Ovary (tissue), 3 donors: ENCODE measurements at regions not wholly inside any gene's neighbourhood (a gene's known extent, or its start where the extent isn't known, plus 50 kb on each side); places are given as distances from the start of the nearest gene placed in this dataset.

ENCODE experiments used
- CTCF ChIP-seq, 3 donors: fragments of 450-650 bp in 2 of 3; fragments of 200-600 bp in 1 of 3; IDR thresholded peaks; one replicate each; pipeline versions ENCODE4 v1.5.1 to v1.8.0; 2016 to 2022; ENCODE audit warnings: antibody characterized with exemption in 3 of 3, mild to moderate bottlenecking in 1 of 3
- EP300 ChIP-seq: sonication (generic); formaldehyde crosslinking; IDR thresholded peaks from one replicate; pipeline ENCODE4 v1.6.1; 2017; ENCODE audit warnings: antibody characterized with exemption
- POLR2A ChIP-seq: fragments of 450-650 bp; IDR thresholded peaks from one replicate; pipeline ENCODE4 v1.6.1; 2017; ENCODE audit warnings: antibody characterized with exemption, mild to moderate bottlenecking, moderate library complexity
- donor health status: DM: no; HTN: no; CAD: no.

GRCh38 chr18:46182633-46183358 is 78.6 kb downstream of the HAUS1 start:
- no peak for TF ChIP-seq CTCF (IDR thresholded peaks at IDR 0.05)
- no peak for TF ChIP-seq POLR2A
- no peak for TF ChIP-seq EP300
